Effector memory CD8-positive, alpha-beta T cell (primary cell): ENCODE measurements at regions not wholly inside any gene's neighbourhood (a gene's known extent, or its start where the extent isn't known, plus 50 kb on each side); places are given as distances from the start of the nearest gene placed in this dataset.

ENCODE experiments used
- ATAC-seq: fragments of 150-1000 bp; cut with Tn5 transposase; replicated peaks from 2 replicates; pipeline ENCODE4 v1.10.0; 2021; ENCODE audit warnings: mild to moderate bottlenecking, moderate library complexity
- DNase-seq, 3 experiments: peaks; one replicate each; pipeline ENCODE4 v3.0.0; 2021
- H3K27ac Mint-ChIP-seq, 2 donors: one replicate each; pipeline ENCODE4 v1.8.0; 2022; ENCODE audit warnings: mild to moderate bottlenecking in 2 of 2, mixed read lengths in 2 of 2, moderate library complexity in 2 of 2
- H3K27me3 Mint-ChIP-seq, 2 donors: one replicate each; pipeline ENCODE4 v1.8.0; 2022; ENCODE audit warnings: mixed read lengths in 2 of 2
- H3K36me3 Mint-ChIP-seq: one replicate; pipeline ENCODE4 v1.8.0; 2022; ENCODE audit warnings: mild to moderate bottlenecking, moderate library complexity, mixed read lengths; ENCODE audit not compliant: insufficient read depth
- H3K4me1 Mint-ChIP-seq, 2 donors: one replicate each; pipeline ENCODE4 v1.8.0; 2022; ENCODE audit warnings: low read depth in 2 of 2, mixed read lengths in 2 of 2
- H3K4me3 Mint-ChIP-seq, 2 donors: one replicate each; pipeline ENCODE4 v1.8.0; 2022; ENCODE audit warnings: mild to moderate bottlenecking in 2 of 2, mixed read lengths in 2 of 2, moderate library complexity in 2 of 2
- H3K9me3 Mint-ChIP-seq, 2 donors: one replicate each; pipeline ENCODE4 v1.8.0; 2022; ENCODE audit warnings: mixed read lengths in 2 of 2

GRCh38 chr6:139475241-139475640, 100.8 kb upstream of the CITED2 start:
- Mint-ChIP-seq H3K36me3 (no peaks in the 10 kb centered on the region), H3K4me1 (peaks cover 4 to 10% of the 10 kb centered on the region in 2 donors), H3K4me3 (no peak overlapping the region), H3K27me3 (no peaks in the 10 kb centered on the region), H3K27ac (no peak overlapping the region), H3K9me3 (no peaks in the 10 kb centered on the region)
- ATAC-seq: no peak
- DNase-seq: no peak

GRCh38 chr6:139474145-139475108, 100.0 kb upstream of the CITED2 start:
- Mint-ChIP-seq H3K36me3 (no peaks in the 10 kb centered on the region), H3K27me3 (no peaks in the 10 kb centered on the region), H3K4me1 (peaks cover 4 to 10% of the 10 kb centered on the region in 2 donors), H3K4me3 (peak overlapping the region in 1 of 2 donors; percentile 6), H3K27ac (peak overlapping the region in 1 of 2 donors; percentile 9), H3K9me3 (no peaks in the 10 kb centered on the region)
- DNase-seq (no peak), ATAC-seq (no peak)

GRCh38 chr6:139473731-139474130, 99.3 kb upstream of the CITED2 start:
- DNase-seq: no peak
- H3K27me3 Mint-ChIP-seq: no peaks in the 10 kb centered on the region
- H3K36me3 Mint-ChIP-seq: no peaks in the 10 kb centered on the region
- no peak overlapping the region for H3K27ac Mint-ChIP-seq
- no peak overlapping the region for H3K4me3 Mint-ChIP-seq
- no peaks in the 10 kb centered on the region for H3K9me3 Mint-ChIP-seq
- H3K4me1 Mint-ChIP-seq: peaks cover 4 to 10% of the 10 kb centered on the region in 2 donors
- ATAC-seq: no peak

- Mint-ChIP-seq H3K4me1 (peaks cover 4 to 10% of the 10 kb centered on the region in 2 donors), H3K9me3 (no peaks in the 10 kb centered on the region), H3K27me3 (no peaks in the 10 kb centered on the region), H3K27ac (no peak overlapping the region), H3K36me3 (no peaks in the 10 kb centered on the region), H3K4me3 (no peak overlapping the region)
- DNase-seq (no peak), ATAC-seq (no peak)
These were observed 98.8 kb upstream of the CITED2 start for GRCh38 chr6:139473231-139473701.

- Mint-ChIP-seq H3K9me3 (no peaks in the 10 kb centered on the region), H3K36me3 (no peaks in the 10 kb centered on the region), H3K4me1 (peaks cover 5 to 10% of the 10 kb centered on the region in 2 donors), H3K4me3 (no peak overlapping the region), H3K27me3 (no peaks in the 10 kb centered on the region), H3K27ac (no peak overlapping the region)
- DNase-seq (no peak), ATAC-seq (no peak)
These were observed 98.0 kb upstream of the CITED2 start for GRCh38 chr6:139472351-139473015.

- no peaks in the 10 kb centered on the region for H3K9me3 Mint-ChIP-seq
- H3K27me3 Mint-ChIP-seq: no peaks in the 10 kb centered on the region
- no peak overlapping the region for H3K4me3 Mint-ChIP-seq
- DNase-seq: no peak
- no peaks in the 10 kb centered on the region for H3K36me3 Mint-ChIP-seq
- ATAC-seq: no peak
- H3K4me1 Mint-ChIP-seq: peaks cover 5 to 10% of the 10 kb centered on the region in 2 donors
- H3K27ac Mint-ChIP-seq: no peak overlapping the region
These were observed 96.5 kb upstream of the CITED2 start for GRCh38 chr6:139470997-139471396.

GRCh38 chr6:139468178-139468819, 93.9 kb upstream of the CITED2 start:
- DNase-seq (no peak), ATAC-seq (no peak)
- Mint-ChIP-seq H3K4me3 (no peak overlapping the region), H3K36me3 (no peaks in the 10 kb centered on the region), H3K27me3 (no peaks in the 10 kb centered on the region), H3K27ac (no peak overlapping the region), H3K4me1 (peaks cover 0 to 1% of the 10 kb centered on the region in 2 donors), H3K9me3 (no peaks in the 10 kb centered on the region)

- H3K4me1 Mint-ChIP-seq: no peaks in the 10 kb centered on the region
These were observed 83.0 kb upstream of the CITED2 start for GRCh38 chr6:139457476-139457875.

GRCh38 chr6:139452148-139452876, 77.9 kb upstream of the CITED2 start:
- Mint-ChIP-seq H3K27me3 (no peaks in the 10 kb centered on the region), H3K36me3 (no peaks in the 10 kb centered on the region), H3K27ac (no peak overlapping the region), H3K9me3 (no peaks in the 10 kb centered on the region), H3K4me1 (no peaks in the 10 kb centered on the region), H3K4me3 (no peak overlapping the region)
- no peak for DNase-seq
- ATAC-seq: no peak

More at GRCh38 chr6:139457476-139457875, 83.0 kb upstream of the CITED2 start:
- Mint-ChIP-seq H3K36me3 (no peaks in the 10 kb centered on the region), H3K27me3 (no peaks in the 10 kb centered on the region), H3K9me3 (no peaks in the 10 kb centered on the region), H3K4me3 (no peak overlapping the region), H3K27ac (no peak overlapping the region)
- ATAC-seq (no peak), DNase-seq (no peak)

- ATAC-seq (no peak), DNase-seq (no peak)
- no peaks in the 10 kb centered on the region for H3K36me3 Mint-ChIP-seq
- no peak overlapping the region for H3K27ac Mint-ChIP-seq
- H3K4me3 Mint-ChIP-seq: no peak overlapping the region
- no peaks in the 10 kb centered on the region for H3K27me3 Mint-ChIP-seq
- peaks cover 0 to 2% of the 10 kb centered on the region in 2 donors for H3K4me1 Mint-ChIP-seq
- H3K9me3 Mint-ChIP-seq: no peaks in the 10 kb centered on the region
These were observed 75.2 kb upstream of the CITED2 start for GRCh38 chr6:139449611-139450000.

GRCh38 chr6:139448998-139449610, 74.7 kb upstream of the CITED2 start:
- Mint-ChIP-seq H3K27me3 (no peaks in the 10 kb centered on the region), H3K4me1 (peaks cover 0 to 2% of the 10 kb centered on the region in 2 donors), H3K27ac (no peak overlapping the region), H3K9me3 (no peaks in the 10 kb centered on the region), H3K4me3 (no peak overlapping the region), H3K36me3 (no peaks in the 10 kb centered on the region)
- no peak for ATAC-seq
- no peak for DNase-seq

- DNase-seq (no peak), ATAC-seq (no peak)
- Mint-ChIP-seq H3K27me3 (no peaks in the 10 kb centered on the region), H3K9me3 (no peaks in the 10 kb centered on the region), H3K4me1 (peaks cover 0 to 2% of the 10 kb centered on the region in 2 donors), H3K36me3 (no peaks in the 10 kb centered on the region), H3K27ac (no peak overlapping the region), H3K4me3 (no peak overlapping the region)
These were observed 73.7 kb upstream of the CITED2 start for GRCh38 chr6:139448051-139448649.
